GM21515 (cell line): ENCODE measurements at regions not wholly inside any gene's neighbourhood (a gene's known extent, or its start where the extent isn't known, plus 50 kb on each side); places are given as distances from the start of the nearest gene placed in this dataset.
"Not testable (repeated sequence)": the region's sequence is repeated elsewhere in the genome, so short reads cannot be mapped to it uniquely, and the experiment has no call there.

Experiments used
- ATAC-seq: cut with Tn5 transposase; IDR thresholded peaks from one replicate; pipeline ENCODE4 v1.9.1; 2021; ENCODE audit not compliant: unreplicated experiment

GRCh38 chr20:53819973-53820451 lies 226.4 kb upstream of the ZNF217 start:
- no peak for ATAC-seq

- no peak for ATAC-seq
These were observed 225.0 kb upstream of the ZNF217 start for GRCh38 chr20:53818457-53819177.

- ATAC-seq = not testable (repeated sequence)
These were observed 223.9 kb upstream of the ZNF217 start for GRCh38 chr20:53817513-53817912.

GRCh38 chr20:53816872-53817398 lies 223.3 kb upstream of the ZNF217 start:
- no peak for ATAC-seq

GRCh38 chr20:53815509-53815908 lies 221.9 kb upstream of the ZNF217 start:
- ATAC-seq = no peak

- ATAC-seq = no peak
These were observed 220.4 kb upstream of the ZNF217 start for GRCh38 chr20:53814060-53814459.

GRCh38 chr20:53813636-53814035 lies 220.0 kb upstream of the ZNF217 start:
- no peak for ATAC-seq

- no peak for ATAC-seq
These were observed 217.9 kb upstream of the ZNF217 start for GRCh38 chr20:53811577-53811976.

- ATAC-seq = no peak
These were observed 217.2 kb upstream of the ZNF217 start for GRCh38 chr20:53810661-53811355.

GRCh38 chr20:53809728-53810365 lies 216.2 kb upstream of the ZNF217 start:
- ATAC-seq = no peak

- no peak for ATAC-seq
These were observed 215.6 kb upstream of the ZNF217 start for GRCh38 chr20:53809217-53809616.

- ATAC-seq = no peak
These were observed 215.1 kb upstream of the ZNF217 start for GRCh38 chr20:53808733-53809132.

GRCh38 chr20:53808302-53808701 lies 214.7 kb upstream of the ZNF217 start:
- not testable (repeated sequence) for ATAC-seq

GRCh38 chr20:53806683-53807401 lies 213.2 kb upstream of the ZNF217 start:
- no peak for ATAC-seq

GRCh38 chr20:53805895-53806384 lies 212.3 kb upstream of the ZNF217 start:
- ATAC-seq = no peak

GRCh38 chr20:53804920-53805894 lies 211.6 kb upstream of the ZNF217 start:
- ATAC-seq = no peak

- not testable (repeated sequence) for ATAC-seq
These were observed 210.7 kb upstream of the ZNF217 start for GRCh38 chr20:53804308-53804707.

- no peak for ATAC-seq
These were observed 210.0 kb upstream of the ZNF217 start for GRCh38 chr20:53803492-53804155.
